GM18519 (cell line): ENCODE measurements at regions not wholly inside any gene's neighbourhood (a gene's known extent, or its start where the extent isn't known, plus 50 kb on each side); places are given as distances from the start of the nearest gene placed in this dataset.

Experiments used
- ATAC-seq: cut with Tn5 transposase; IDR thresholded peaks from one replicate; pipeline ENCODE4 v1.9.1; 2021; ENCODE audit warnings: mild to moderate bottlenecking, moderate library complexity; ENCODE audit not compliant: unreplicated experiment, low FRiP score

DNA sequence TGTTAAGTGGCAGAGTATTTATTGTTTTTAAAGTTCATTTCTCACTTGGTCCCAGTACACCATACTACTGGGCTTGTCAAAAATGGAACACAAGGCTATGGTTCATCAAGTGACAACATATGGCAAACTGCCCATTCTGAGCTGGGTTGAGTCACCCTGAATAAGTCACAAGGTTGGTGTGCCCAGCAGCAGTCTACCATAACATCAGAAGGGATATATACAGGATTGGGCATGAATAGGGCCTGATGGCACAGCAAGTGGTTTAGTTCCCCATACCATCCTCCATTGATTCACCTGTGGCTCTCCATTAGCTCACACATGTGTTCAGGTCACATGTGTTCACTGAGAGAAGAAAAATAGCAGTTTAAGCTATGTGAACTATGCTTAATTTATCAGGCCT, 249.8 kb upstream of the PRDM9 start:
- ATAC-seq, result no peak

DNA sequence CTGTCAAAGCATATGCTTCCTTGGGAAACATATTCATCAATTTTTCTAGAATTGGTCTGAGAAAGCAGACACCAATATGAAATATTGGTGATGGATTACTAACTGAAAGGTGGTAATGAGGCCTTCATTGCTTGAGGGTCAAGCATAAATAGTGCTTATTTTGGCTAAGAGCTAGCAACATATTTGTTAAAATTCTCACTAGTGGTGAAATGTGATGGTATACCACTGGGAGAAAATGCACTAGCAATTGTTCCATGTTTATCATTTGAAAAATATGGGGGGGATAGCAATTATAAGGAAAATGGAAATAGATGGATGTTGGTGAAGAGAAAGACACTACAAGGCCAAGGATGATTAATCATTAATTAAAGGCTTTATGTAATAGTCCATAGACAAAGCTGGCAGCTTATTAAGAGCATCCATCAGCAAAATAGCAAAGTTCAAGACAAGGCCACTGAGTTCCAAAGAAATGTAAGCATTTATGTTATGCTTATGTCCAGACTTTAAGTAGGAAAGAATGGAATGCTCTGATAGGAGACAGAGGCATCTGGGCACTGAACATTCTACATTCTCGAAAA, 253.7 kb upstream of the PRDM9 start:
- ATAC-seq, result no peak

DNA sequence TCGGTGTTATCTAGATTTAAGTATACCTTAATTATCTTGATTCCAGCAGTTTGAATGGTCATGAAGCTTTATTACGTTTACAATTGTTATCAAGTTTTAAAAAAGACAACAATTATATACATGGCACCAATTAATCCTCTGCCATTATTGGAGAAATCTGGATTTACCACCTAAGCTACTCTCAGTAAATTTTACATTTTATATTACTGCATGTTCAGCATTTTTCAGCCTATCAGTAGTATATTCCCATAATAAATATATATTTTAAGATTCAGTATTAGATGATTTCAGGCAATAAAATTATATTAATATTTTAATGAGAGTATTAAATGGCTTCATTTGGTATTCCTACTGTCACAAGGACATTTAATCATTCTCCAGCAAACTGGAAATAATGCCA, 264.5 kb upstream of the PRDM9 start:
- no peak for ATAC-seq

DNA sequence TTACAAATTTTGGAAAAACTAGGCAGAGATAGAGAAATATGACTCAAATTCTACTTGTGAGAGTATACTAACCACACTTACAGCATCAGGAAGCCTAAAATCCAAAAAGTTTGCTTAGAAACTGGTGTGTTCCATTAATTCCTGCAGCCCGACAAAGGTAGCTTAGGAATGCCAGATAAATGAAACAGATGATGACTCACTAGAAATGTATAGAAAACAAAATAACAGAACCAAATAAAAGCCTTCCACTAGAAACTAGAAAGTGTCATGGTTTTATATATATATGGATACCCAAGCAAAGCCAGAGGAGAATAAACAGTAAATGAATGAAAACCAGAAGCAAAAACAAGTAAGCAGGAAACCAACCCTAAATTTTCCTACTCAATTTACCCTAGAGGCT, 272.2 kb upstream of the PRDM9 start:
- ATAC-seq, result no peak

DNA sequence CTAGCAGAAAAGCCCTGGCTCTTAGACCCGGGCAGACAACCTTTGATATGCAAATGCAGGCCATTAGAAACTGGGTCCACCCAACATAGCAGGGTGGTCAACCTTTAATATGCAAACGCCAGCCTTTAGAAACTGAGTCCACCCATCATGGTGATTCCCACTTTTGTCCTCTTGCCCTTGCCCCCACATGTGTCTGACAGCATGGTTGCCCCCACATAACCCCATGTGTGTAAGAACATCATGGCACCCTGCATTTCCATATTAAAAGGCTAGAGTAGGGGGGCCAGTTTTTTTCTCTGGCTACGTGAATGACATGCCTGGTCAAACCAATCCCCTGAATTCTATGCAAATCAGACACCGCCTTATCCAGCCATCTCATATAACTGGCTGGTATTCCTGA, 273.2 kb upstream of the PRDM9 start:
- no peak for ATAC-seq

DNA sequence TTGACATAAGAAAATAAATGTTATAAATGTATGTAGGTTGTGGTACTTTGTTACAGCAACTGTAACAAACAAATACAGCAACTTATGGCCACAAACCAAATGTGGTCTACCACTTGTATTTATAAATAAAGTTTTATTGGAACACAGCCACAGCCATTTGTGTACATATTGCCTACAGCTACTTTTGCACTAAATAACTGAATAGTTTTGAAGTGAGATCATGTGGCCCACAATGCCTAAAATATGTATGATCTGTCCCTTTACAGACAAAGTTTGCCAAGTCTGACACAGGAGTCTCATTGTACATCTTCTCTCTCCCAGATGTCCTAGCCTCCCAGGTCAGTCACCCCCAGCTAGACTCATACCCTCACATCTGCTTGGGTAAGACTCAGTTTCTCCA, 283.6 kb upstream of the PRDM9 start:
- no peak for ATAC-seq

DNA sequence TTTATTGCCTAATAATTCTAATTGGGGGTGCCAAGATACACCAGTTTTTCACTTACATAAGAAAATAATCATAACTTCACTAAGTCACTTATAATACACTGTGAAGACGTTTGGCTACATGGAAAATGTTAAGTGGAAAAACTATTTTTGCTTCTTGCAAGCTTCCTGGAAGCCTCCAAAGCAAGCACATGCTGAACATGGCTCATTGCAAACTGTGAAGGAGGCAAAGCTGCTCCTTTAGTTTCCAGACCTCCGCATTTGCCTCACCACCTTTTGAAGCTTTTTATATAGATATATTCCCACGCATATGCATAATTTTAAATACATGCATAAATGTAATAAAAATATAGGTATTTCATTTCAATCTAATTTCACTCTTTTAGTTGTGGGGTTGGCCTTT, 285.6 kb upstream of the PRDM9 start:
- no peak for ATAC-seq

DNA sequence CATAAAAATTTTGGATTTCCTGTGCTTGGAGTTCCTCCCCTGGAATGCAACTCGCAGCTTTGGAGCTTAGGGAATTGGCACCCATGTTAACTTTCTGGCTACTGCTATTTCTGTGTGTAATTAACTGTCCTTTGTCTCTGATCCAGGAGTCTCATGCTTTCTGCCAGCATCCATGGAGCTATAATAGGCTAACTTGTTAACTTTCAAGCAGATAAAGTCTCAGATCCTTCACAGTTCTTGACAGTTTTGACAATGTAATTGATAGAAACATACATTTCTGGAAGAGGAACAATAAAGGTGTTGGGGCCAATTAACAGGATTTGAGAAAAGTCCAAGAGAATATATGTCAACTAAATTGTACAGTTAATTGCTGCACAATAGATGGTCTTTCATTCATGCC, 290.2 kb upstream of the PRDM9 start:
- ATAC-seq, result no peak

DNA sequence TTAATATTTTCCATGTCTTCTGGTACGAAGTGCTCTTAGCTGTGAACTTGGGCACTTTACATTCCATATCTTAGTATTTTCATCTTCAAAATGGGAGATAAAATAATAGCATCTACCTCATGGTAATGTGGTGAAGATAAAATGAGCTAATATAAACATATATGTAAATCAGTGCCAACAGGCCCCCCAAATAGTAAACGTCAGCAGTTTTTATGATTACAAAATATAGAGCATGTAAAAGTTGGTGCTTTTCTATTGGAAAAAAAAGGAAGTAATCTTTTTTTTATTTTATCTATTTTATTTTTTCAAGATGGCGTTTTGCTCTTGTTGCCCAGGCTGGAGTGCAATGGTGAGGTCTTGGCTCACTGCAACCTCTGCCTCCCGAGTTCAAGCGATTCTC, 291.1 kb upstream of the PRDM9 start:
- ATAC-seq, result no peak

DNA sequence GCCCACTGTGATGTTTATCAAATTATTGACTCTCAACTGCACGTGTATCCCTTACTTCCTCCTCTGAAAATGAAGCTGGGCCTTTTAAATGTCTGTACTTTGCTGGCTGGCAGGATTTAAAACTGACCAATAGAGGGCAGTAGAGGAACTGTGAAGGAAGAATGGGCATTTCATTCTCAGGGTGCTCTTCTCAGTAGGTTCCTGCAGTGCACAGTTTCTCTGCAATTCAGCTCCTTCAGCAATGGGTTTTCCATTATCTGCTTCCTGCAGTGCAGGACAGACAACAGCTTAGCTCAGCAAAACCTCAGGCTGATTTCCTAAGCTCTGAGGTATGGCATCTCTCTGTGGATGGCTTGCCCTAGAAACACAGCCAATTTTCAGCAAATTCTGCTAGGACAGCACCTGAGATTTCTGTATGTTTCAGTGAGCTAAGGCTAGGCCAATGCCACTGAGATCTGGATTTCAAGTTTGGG, 298.4 kb upstream of the PRDM9 start:
- ATAC-seq, result peak; percentile 80

DNA sequence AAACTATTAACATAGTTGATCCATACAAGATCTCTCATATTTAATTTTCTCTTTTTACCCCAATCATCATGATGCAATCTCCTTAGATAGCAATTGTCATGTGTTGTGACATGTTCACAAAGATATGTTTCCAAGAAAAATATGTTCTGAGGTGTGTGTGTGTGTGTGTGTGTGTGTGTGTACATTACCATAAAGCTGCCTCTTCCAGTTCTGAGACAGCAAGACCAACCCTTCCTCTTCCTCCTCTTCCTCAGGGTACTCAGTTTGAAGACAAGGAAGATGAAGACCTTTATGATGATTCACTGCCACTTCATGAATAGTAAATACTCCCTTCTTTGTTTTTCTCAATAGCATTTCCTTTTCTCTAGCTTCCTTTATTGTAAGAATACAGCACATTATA, 303.3 kb upstream of the PRDM9 start:
- no peak for ATAC-seq

DNA sequence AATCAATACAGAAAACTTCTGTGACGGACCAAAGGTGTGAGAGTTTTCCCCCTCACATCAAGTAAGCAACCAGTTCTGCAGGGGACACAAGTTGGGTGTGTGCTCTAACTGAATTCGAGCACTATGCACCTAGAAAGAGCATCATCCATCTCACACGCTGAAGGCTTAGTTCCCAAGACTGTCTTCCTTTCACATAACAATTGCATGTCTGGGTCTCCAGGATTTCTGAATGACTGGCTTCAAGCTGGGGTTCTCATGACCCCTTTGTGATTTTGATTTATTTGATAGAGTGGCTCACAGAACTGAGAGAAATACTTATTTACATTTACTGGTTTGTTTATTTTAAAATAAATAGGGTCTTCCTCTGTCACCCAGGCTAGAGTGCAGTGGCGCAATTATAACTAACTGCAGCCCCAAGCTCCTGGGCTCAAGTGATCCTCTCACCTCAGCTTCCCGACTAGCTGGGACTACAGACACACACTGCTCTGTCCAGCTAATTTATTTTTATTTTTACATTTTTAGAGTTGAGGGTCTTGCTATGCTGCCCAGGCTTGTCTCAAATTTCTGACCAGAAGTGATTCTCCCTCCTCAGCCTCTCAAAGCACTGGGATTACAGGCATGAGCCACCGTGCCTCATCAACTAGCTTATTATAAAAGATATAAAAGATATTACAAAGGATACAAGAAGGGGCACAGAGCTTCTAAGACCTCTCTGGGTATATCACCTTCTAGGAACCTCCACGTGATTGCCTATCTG, 316.7 kb upstream of the CDH12 start:
- no peak for ATAC-seq

DNA sequence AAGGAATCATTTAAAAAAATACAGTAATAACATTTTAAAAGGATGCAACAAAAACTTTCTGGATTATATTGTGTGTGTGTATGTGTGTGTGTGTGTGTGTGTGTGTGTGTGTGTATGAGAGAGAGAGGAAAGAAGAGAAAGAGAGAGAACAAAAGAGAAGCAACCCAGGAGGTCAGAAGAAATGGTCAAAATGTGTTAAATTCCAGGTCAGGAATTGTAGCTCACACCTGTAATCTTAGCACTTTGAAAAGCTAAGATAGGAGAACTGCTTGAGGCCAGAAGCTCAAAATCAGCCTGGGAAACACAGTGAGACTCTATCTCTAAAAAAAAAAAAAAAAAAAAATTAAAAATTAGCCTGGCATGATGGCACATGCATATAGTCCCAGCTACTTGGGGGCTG, 311.8 kb upstream of the CDH12 start:
- no peak for ATAC-seq

DNA sequence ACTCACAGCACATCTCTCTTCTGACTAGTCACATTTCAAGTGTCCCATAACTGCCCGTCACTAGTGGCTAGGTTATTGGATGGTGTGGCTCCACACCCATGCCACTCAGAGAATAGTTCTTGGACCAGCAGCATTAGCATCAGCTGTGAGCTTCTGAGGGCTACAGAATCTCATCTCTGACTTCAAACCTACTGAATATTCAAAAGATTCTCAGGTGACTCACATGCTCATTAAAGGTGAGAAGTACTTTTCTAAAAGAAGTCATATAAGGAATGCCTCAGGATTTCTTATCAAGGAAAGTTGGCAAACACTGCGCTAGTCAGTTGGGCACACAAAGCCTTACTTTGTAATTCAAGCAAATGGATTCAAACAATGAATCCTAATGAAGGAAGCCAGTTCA, 305.0 kb upstream of the CDH12 start:
- ATAC-seq, result no peak

DNA sequence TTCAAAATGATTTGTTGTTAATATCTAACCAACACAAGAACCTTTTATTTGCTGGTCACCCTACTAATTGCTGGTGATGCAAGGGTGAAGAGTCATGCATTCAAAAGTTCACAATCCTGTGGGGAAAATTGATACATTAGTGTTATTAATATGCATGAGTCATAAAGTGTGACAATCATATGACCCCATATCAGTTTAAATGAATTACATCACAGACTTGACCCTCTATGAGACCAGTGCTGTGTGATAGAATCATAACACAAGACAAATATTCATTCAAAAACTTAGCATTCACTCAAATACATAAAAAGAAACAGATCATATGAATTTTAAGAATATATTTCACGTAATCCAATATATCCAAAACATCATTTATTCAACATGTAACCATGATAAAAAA, 304.6 kb upstream of the CDH12 start:
- no peak for ATAC-seq

DNA sequence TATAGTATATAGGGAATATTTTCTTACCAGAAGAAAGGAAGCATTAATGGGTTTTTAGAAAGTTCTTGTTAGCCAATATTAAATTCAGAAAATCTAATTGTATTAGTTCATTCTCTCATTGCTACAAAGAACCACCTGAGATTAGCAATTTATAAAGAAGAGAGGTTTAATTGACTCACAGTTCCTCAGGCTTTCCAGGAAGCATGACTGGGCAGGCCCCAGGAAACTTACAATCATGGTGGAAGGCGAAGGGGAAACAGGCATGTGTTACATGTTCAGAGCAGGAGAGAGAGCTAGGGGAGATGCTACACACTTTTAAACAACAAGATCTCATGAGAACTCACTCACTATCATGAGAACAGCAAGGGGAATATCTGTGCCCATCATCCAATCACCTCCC, 304.0 kb upstream of the CDH12 start:
- ATAC-seq, result no peak

DNA sequence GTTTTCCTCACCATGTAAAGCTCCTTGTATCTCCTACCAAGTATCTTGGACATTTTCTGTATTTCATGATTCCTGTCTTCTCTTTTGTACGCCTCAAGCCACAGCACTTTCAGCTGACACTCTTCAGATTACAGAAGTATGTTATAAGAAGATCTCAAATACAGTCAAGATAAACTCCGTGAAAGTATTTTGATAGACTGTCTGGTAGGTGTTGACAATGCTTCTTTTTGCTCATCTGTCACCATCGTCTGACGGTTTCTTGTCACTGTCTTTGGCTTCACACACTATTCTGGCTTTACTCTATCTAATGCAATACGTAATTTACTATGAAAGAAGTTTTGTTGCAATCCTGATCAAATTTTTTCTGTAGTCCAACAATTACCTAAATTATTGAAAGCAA, 294.5 kb upstream of the CDH12 start:
- ATAC-seq, result no peak

DNA sequence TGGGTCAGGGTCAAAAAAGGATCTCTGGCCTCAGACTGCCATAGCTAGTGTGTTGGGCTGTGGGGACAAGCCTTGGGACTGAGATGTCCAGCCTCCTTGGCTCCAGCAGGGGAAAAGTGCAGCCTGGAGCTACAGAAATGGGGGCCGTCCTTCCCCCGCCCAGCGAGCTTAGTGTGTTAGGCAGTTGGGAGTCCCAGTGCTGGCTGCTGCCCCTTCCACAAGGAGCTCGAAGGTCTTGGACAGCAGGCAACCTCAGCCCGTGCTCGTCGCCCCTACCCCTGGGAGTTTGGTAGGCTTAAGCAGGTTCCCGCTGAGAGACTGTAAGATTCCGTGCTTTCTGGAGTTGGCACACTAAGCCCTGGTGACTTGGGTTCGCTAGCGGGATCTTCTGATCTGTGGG, 293.0 kb upstream of the CDH12 start:
- no peak for ATAC-seq

DNA sequence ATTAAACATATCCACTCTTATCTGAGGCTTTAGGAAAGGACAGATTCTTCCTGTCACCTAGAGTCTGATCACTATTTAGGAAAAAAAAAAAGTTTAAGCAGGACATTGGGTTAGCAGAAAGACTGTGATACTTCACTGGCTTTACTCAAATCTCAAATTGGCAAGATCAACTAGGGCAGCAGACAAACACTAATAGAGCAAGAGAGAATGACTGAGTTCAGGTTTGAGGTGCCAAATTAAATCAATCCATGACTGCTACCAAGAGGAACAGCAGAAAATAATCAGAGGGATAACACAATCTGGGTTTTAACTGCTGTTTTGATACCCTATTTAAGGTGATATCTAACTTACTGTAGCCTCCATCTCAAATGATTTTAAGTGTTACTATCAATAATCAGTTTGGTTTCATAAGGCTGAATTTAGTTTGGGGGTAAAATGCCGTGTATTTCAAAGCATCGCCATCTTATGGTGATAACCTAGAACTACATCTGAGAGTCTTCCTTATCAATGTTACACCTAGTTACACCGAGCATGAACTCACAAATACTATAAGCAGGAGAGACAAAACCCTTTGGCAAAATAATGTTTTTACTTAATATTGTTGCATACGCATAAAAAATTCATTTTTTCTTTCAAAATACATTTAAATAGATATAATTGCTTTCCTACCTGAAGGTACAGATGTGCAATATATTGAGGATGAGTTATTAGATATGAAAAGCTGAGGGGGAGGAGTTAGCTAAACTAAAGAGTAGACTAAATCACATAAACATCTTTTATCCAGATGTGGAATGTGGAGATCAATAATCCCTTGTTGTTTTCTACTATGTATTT, 286.4 kb upstream of the CDH12 start:
- ATAC-seq, result peak; percentile 79

DNA sequence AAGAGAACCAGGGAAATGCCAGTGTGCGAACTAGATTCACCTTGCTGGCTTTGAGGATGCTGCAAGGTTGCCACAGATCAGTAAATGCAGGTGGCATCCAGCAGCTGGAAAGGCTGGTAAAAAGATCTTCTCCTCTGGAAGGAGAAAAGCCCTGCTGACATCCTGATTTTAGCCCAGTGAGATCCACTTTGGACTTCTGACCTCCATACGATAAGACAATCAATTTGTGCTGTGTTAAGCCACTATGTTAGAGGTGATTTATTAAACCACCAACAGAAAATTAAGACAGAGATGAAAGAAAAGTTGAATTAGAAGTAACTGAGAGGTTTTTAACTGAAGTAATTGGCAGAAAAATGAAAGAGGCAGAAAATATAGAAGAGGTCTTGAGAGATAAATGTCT, 283.8 kb upstream of the CDH12 start:
- ATAC-seq, result no peak

DNA sequence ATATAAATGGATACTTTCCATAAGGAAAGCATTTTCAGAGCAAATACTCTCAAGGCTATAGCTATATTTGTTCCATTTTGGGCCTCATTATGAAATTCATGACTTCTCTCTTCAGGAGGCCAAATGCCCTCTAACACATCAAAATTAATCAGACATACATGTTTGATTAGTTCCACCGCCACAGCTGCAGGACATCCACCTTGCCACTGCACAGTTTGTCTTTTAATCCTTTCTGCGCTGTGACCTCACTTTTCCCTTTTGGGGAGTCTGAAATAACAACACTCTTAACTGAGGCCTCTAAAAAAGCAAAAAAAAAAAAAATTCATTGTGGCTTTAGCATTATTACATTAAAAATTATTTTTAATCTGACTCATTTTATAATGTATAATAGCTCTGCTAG, 279.1 kb upstream of the CDH12 start:
- ATAC-seq, result no peak

DNA sequence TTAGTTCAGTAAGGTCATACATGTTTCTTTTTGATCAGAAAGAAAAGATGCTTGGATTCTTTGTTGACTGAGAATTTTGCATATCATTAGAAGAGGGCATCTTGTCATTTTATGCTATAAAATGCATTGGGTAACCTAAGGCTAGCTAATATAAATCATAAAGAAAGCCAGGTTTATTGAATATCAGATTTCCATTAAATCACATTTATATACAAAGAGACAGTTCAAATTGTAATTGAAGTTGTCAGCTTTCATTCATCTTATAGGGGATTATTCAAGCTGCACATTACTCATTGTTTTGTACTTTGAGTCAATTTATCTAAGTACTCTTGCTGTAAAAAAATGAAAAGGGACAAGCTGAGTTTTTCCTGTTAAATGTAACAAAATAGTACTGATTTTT, 259.1 kb upstream of the CDH12 start:
- ATAC-seq, result no peak
